Osteocyte (in vitro differentiated cells): ENCODE measurements at regions not wholly inside any gene's neighbourhood (a gene's known extent, or its start where the extent isn't known, plus 50 kb on each side); places are given as distances from the start of the nearest gene placed in this dataset.

Experiments
- DNase-seq: peaks from one replicate; pipeline ENCODE4 v3.0.0; 2021; ENCODE audit warnings: mixed read lengths; ENCODE audit not compliant: unreplicated experiment; ENCODE audit errors: extremely low spot score
- H3K27ac Mint-ChIP-seq: one replicate; pipeline ENCODE4 v1.8.0; 2021; ENCODE audit warnings: mild to moderate bottlenecking, mixed read lengths; ENCODE audit not compliant: unreplicated experiment
- H3K27me3 Mint-ChIP-seq: one replicate; pipeline ENCODE4 v1.8.0; 2021; ENCODE audit warnings: mixed read lengths; ENCODE audit not compliant: unreplicated experiment
- H3K36me3 Mint-ChIP-seq: one replicate; pipeline ENCODE4 v1.8.0; 2021; ENCODE audit warnings: mixed read lengths; ENCODE audit not compliant: unreplicated experiment
- H3K4me1 Mint-ChIP-seq: one replicate; pipeline ENCODE4 v1.8.0; 2021; ENCODE audit warnings: mixed read lengths; ENCODE audit not compliant: unreplicated experiment
- H3K4me3 Mint-ChIP-seq: one replicate; pipeline ENCODE4 v1.8.0; 2021; ENCODE audit warnings: mild to moderate bottlenecking, moderate library complexity, mixed read lengths; ENCODE audit not compliant: unreplicated experiment
- H3K9me3 Mint-ChIP-seq: one replicate; pipeline ENCODE4 v1.8.0; 2021; ENCODE audit warnings: mixed read lengths; ENCODE audit not compliant: unreplicated experiment
- TF ChIP-seq, protein P1 (sequence below): fragments of 200-600 bp; sonication (generic); IDR thresholded peaks from 2 replicates; pipeline ENCODE4 v1.5.0; 2021; ENCODE audit warnings: antibody characterized with exemption, mild to moderate bottlenecking, moderate library complexity

DNA sequence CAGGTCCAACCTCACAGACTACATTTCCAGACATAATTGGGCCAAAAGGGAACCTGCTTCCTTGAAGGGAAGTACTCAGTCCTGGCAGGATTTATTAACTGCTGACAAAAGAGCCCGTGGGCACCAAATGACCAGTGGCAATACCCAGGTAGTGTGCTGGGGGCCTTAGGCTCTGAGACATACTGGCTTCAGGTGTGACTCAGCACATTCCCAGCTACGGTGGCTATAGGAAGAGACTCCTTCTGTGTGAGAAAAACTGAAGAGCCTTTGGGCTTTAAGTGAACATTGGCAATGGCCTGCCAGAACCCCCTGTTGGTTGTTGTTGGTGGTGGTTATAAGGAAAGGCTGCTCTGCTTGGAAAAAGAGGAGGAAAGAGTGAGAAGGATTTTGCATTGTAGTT lies 401.8 kb downstream of the KCNJ3 start:
- TF ChIP-seq, protein P1, sequence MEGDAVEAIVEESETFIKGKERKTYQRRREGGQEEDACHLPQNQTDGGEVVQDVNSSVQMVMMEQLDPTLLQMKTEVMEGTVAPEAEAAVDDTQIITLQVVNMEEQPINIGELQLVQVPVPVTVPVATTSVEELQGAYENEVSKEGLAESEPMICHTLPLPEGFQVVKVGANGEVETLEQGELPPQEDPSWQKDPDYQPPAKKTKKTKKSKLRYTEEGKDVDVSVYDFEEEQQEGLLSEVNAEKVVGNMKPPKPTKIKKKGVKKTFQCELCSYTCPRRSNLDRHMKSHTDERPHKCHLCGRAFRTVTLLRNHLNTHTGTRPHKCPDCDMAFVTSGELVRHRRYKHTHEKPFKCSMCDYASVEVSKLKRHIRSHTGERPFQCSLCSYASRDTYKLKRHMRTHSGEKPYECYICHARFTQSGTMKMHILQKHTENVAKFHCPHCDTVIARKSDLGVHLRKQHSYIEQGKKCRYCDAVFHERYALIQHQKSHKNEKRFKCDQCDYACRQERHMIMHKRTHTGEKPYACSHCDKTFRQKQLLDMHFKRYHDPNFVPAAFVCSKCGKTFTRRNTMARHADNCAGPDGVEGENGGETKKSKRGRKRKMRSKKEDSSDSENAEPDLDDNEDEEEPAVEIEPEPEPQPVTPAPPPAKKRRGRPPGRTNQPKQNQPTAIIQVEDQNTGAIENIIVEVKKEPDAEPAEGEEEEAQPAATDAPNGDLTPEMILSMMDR = no peak
- Mint-ChIP-seq H3K4me1 (no peaks in the 10 kb centered on the region), H3K9me3 (peaks cover 18% of the 10 kb centered on the region), H3K27me3 (no peaks in the 10 kb centered on the region), H3K27ac (no peak overlapping the region), H3K36me3 (no peaks in the 10 kb centered on the region), H3K4me3 (no peak overlapping the region)
- no peak for DNase-seq

DNA sequence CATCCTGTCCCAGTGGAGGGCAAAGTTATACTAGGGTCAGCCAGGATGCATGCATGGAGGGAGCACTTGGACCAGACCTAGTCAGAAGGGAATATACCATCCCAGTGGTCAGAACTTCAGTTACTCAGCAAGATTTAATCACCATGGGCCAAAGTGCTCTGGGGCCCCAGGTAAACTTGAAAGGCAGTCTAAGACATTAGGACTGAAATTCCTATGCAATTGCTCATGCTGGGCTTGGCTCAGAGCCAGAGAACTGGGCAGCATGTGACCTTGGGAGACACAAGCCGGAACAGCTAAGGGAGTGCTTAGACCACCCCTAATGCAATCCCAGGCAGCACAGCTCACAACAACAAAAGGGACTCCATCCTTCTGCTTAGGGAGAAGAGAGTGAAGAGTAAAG lies 401.3 kb downstream of the KCNJ3 start:
- Mint-ChIP-seq H3K27me3 (no peaks in the 10 kb centered on the region), H3K4me1 (no peaks in the 10 kb centered on the region), H3K9me3 (peaks cover 18% of the 10 kb centered on the region), H3K4me3 (no peak overlapping the region), H3K36me3 (no peaks in the 10 kb centered on the region), H3K27ac (no peak overlapping the region)
- no peak for DNase-seq
- TF ChIP-seq, protein P1 = no peak

DNA sequence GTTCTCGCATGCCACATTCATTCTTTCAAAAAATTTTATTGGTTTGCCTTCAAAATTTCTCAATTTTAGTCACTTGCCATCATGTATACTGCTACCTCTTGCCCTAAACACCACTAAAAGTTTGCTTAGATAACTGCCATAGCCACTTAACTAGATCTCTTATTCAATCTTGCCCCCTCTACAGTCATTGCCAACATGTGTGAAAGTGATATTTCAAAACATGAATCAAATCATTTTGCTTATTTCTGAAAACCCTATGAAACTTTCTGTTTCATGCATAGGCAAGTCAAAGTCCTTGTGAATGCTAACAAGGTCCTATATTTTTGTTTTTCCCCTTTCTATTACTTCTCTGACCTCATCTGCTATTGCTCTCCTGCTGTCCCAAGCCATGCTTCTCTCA lies 397.1 kb downstream of the KCNJ3 start:
- Mint-ChIP-seq H3K36me3 (no peaks in the 10 kb centered on the region), H3K27me3 (no peaks in the 10 kb centered on the region), H3K9me3 (peaks cover 4% of the 10 kb centered on the region), H3K4me1 (no peaks in the 10 kb centered on the region), H3K4me3 (no peak overlapping the region), H3K27ac (no peak overlapping the region)
- TF ChIP-seq, protein P1 = no peak
- DNase-seq = no peak

DNA sequence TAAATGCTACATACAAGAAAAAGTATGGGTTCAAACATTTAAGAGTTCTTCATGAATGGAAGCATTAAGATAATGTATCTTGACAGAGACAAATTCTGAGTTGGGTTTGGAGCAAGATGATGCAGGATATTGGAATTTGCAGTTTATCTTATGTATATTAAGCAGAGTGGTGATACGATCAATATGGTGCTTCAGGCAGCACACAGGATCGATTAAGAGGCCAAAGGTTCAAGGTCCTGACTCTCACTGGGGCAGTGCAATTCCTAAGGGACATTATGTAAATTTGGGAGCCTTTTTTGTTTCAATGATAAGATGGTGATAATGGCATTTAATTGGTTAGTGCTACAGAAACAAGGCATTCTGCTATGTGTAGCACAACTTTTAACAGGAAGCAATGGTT lies 381.9 kb downstream of the KCNJ3 start:
- Mint-ChIP-seq H3K9me3 (peaks cover 2% of the 10 kb centered on the region), H3K27ac (no peak overlapping the region), H3K4me1 (no peaks in the 10 kb centered on the region), H3K27me3 (no peaks in the 10 kb centered on the region), H3K4me3 (no peak overlapping the region), H3K36me3 (no peaks in the 10 kb centered on the region)
- TF ChIP-seq, protein P1 = no peak
- no peak for DNase-seq

DNA sequence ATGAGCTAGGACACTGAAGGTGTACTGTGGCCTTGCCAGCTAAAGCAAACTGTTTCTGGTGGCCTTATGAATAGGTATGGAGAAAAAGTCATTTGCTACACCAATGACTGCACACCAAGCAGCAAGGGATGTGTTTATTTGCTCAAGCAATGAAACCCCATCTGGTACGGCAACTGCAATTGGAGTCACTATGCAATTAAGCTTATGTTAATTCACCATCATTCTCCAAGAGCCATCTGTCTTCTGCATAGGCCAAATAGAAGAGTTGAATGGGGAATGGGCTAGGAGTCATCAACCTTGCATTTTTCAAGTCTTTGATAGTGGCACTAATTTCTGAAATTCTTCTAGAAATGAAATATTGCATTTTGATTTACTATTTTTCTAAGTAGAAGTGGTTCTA lies 372.0 kb downstream of the KCNJ3 start:
- peaks cover 3% of the 10 kb centered on the region for H3K9me3 Mint-ChIP-seq
- TF ChIP-seq, protein P1 = no peak
- H3K4me3 Mint-ChIP-seq = no peak overlapping the region
- H3K36me3 Mint-ChIP-seq = no peaks in the 10 kb centered on the region
- H3K27ac Mint-ChIP-seq = no peak overlapping the region
- no peaks in the 10 kb centered on the region for H3K27me3 Mint-ChIP-seq
- DNase-seq = no peak
- H3K4me1 Mint-ChIP-seq = no peaks in the 10 kb centered on the region
